ENCODE measurements at regions not wholly inside any gene's neighbourhood (a gene's known extent, or its start where the extent isn't known, plus 50 kb on each side); places are given as distances from the start of the nearest gene placed in this dataset.

- DNase-seq (ENCODE audit: low read depth, low spot score): no peak
Observed at GRCh38 chr5:135219868-135220267, 179.2 kb downstream of the MACROH2A1 start.

GRCh38 chr5:135218790-135219568 is 180.1 kb downstream of the MACROH2A1 start:
- DNase-seq (ENCODE audit: low read depth, low spot score): no peak

- DNase-seq (ENCODE audit: low read depth, low spot score): no peak
Observed at GRCh38 chr5:135218486-135218755, 180.6 kb downstream of the MACROH2A1 start.

DNA sequence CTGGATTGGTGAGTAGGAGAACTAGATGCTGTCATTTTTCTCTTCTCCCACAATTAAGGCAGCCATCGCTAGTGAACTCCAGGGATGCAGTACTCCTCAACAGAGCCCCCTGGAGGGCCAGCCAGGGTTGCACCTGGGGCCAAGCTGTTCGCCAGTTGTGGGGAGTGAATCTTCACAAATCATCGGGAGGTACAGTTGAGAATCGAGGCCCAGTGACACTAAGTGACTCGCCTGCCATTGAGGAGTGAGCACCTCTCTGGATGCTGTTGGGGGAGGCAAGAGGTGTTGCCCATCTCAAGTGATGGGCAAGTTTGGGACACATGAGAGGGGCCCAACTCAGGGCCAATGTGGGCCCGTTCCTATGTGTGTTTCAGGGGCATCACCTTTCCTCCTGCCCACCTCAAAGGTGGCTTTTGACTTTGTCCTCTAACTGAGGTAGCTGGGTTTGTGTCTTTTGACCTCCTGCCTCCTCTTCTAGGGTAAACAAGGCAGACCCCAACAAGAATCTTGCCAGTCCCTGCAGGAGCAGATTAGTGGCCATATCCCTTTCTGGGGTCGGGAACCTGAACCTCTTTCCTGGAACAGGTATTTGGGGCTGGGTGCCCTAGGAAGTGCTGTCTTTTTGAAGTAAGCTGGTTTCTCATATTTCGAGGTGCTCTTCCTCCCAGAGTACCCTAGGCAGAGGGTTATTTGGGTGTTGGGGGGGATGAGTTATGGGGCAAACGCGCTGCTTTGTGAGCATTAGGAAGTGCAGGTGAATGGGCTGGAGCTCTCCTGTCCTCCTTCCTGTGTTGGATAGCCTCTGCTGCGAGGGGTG is 181.2 kb downstream of the MACROH2A1 start:
- DNase-seq (ENCODE audit: low read depth, low spot score): no peak

- DNase-seq (ENCODE audit: low read depth, low spot score): no peak
Observed at GRCh38 chr5:135216471-135217343, 182.3 kb downstream of the MACROH2A1 start.

DNA sequence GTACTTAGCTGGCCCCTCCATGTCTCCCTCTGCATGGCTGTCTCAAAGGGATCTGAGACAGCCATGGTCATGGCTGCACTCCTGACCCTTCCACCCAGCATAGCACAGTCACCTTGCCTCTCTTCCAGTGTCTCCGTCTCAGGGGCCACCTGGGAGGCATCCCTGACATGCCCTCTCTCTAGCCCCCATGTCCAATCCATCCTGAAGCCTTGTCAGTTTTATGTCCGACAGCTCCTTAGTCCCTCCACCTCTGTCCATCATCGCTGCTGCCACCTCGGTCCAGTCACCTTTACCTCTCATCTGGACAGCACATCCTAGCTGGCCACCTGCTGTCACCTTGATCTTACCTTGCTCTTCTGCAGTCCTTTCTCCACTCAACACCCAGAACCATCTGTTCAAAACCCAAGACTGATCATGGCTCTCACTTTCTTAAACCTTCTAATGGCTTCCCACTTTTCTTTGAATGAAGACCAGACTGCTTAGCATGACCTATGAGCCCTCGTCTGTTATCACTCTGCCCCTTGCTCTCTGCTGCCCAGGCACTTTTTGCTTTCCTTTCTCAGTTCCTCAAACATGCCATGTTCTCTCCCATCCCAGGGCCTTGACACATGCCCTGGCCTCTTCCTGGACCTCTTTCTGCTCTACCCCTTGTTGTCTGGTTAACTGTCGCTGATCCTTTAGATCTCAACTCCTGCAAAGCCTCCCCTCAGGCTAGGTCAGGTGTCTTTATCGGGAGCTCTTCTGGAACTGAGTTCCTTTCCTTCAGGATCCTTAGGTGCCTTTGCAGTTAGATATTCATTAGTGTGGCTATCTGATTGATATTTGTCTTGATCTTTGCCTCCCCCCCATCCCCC is 181.8 kb upstream of the PITX1 start:
- no peak for DNase-seq (ENCODE audit: low read depth, low spot score)

DNA sequence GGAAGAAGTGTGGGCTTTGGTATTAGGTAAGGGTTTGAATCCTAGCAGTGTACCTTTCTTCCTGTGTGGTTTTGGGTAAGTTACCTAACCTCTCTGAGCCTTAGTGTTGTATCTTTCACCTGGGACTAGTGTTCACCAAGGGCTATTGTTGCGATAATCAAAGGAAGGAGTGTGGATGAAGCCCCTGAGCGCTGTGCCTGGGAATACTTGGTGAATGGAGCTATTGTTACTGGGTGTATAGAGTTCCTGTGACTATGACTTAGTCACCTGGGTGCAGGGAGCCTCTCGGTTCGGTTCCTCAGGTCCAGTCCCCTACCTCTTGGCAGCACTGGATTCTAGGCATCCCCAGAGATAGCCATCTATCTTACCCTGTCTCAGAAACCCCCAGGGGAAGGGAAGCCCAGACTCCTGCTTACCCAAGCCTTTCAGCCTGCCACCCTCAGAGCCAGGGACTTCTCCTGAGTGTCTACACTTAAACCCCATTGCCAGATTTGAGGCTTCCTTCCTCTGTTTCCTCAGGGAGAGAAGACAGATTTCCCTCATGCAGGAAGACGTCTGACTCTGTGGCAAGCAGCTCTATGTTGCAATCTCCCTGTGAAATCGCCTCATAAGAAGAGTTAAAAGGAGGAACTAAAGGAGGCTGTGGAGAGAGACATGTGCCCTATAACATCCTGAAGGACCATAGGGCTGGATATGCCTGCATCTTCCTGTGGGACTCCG is 181.0 kb upstream of the PITX1 start:
- DNase-seq (ENCODE audit: low read depth, low spot score): no peak

GRCh38 chr5:135213466-135214239 is 179.6 kb upstream of the PITX1 start:
- no peak for DNase-seq (ENCODE audit: low read depth, low spot score)

GRCh38 chr5:135213027-135213386 is 179.0 kb upstream of the PITX1 start:
- no peak for DNase-seq (ENCODE audit: low read depth, low spot score)

- DNase-seq (ENCODE audit: low read depth, low spot score): no peak
Observed at GRCh38 chr5:135212361-135213026, 178.5 kb upstream of the PITX1 start.

DNA sequence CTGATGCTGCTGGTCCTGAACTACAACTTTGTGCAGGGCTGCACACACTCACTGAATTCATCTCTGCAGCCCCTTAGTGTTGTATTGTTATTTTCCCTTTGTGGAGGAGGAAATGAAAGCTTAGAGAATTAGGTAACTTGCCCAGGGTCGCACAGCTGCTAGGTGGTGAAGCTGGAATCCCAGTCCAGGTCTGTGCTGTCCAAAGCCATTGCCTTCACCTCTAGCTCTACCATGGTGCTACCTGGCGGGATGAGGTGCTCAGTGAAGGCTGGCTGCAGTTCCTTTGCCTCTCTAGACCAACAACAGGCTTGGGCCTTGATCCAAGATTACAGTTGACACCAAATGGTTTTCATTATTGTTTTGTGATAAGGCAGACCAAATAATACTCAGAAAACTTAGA is 177.8 kb upstream of the PITX1 start:
- DNase-seq (ENCODE audit: low read depth, low spot score): no peak

- no peak for DNase-seq (ENCODE audit: low read depth, low spot score)
Observed at GRCh38 chr5:135211083-135211790, 177.2 kb upstream of the PITX1 start.

- no peak for DNase-seq (ENCODE audit: low read depth, low spot score)
Observed at GRCh38 chr5:135210286-135211055, 176.4 kb upstream of the PITX1 start.

- DNase-seq (ENCODE audit: low read depth, low spot score): no peak
Observed at GRCh38 chr5:135208903-135209721, 175.1 kb upstream of the PITX1 start.

GRCh38 chr5:135208555-135208902 is 174.5 kb upstream of the PITX1 start:
- DNase-seq (ENCODE audit: low read depth, low spot score): no peak

- no peak for DNase-seq (ENCODE audit: low read depth, low spot score)
Observed at GRCh38 chr5:135207866-135208265, 173.8 kb upstream of the PITX1 start.

GRCh38 chr5:135206862-135207261 is 172.8 kb upstream of the PITX1 start:
- DNase-seq (ENCODE audit: low read depth, low spot score): no peak

All from iPS DF 19.7 (cell line).